GM12892 (cell line): ENCODE measurements at regions not wholly inside any gene's neighbourhood (a gene's known extent, or its start where the extent isn't known, plus 50 kb on each side); places are given as distances from the start of the nearest gene placed in this dataset.

Source experiments
- POLR2A ChIP-seq: IDR thresholded peaks from 2 replicates; pipeline ENCODE4 v1.6.1; 2011; ENCODE audit warnings: low read depth, low read length, control low read depth
- POLR2AphosphoS5 ChIP-seq: IDR thresholded peaks from 2 replicates; pipeline ENCODE4 v1.6.1; 2011; ENCODE audit warnings: low read depth, low read length, control low read depth
- TAF1 ChIP-seq: IDR thresholded peaks from 2 replicates; pipeline ENCODE4 v1.6.1; 2011; ENCODE audit warnings: low read depth, mild to moderate bottlenecking, control low read depth, low read length, borderline replicate concordance

GRCh38 chr5:167554564-167555290, 736.7 kb upstream of the WWC1 start:
- TF ChIP-seq POLR2AphosphoS5 (no peak), POLR2A (no peak), TAF1 (no peak)
